ENCODE measurements at regions not wholly inside any gene's neighbourhood (a gene's known extent, or its start where the extent isn't known, plus 50 kb on each side); places are given as distances from the start of the nearest gene placed in this dataset.
"Not testable (repeated sequence)": the region's sequence is repeated elsewhere in the genome, so short reads cannot be mapped to it uniquely, and the experiment has no call there.

DNA sequence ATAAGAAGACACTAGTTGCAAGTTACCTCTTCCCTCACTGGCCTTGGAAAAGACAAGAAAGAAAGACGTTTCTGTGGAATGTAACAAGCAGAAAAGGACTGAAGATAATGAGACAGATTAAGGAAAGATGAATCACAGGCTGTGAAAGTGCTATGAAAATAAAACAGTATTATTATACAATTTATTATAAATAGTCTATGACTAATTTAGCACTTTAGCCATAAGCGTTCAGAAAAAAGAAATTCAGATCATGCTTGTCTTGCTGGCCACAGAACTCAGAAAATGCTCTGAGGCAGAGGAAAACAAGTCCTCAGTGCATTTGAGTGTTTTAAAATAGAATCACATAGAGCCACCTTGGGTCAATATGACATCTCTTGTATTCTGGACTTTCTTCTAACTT is 174.8 kb upstream of the NBPF9 start:
- not testable (repeated sequence) for DNase-seq (ENCODE audit: low read depth)

DNA sequence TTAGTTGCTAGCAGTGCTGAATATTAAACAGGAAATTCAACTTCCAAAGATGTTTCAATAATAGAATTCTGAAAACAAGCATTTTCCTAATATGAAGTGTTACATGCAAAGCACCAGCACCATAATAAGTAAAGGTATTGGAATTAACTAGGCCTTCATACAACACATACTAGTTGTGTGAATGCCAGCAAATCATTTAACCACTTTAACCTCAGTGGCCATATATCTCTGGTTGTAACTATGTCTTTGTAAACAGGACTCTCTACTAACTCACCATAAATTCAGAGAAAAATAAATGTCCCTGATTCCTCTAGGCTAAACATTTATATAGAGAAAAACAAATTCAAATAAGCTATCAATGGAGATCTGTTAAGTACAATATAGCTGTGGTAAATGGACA is 175.7 kb upstream of the NBPF9 start:
- DNase-seq (ENCODE audit: low read depth), result not testable (repeated sequence)

DNA sequence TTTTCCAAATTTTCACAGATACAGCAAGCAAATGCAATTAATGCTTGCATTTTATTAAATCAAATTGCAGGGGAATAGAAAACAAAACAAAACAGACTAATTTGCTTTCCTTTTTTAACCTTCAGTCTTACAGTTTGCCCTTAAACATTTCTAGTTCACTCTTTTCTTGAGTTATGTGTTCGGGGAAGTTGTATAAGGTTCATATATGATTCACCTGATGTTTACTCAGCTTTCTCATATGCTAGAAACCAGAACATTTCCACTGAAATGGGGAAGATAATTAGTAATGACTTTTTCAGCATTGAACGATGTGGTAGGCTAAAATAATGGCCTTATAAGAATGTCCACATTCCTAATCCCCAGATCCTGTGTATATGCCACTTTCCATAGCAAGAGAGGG is 176.2 kb upstream of the NBPF9 start:
- not testable (repeated sequence) for DNase-seq (ENCODE audit: low read depth)

DNA sequence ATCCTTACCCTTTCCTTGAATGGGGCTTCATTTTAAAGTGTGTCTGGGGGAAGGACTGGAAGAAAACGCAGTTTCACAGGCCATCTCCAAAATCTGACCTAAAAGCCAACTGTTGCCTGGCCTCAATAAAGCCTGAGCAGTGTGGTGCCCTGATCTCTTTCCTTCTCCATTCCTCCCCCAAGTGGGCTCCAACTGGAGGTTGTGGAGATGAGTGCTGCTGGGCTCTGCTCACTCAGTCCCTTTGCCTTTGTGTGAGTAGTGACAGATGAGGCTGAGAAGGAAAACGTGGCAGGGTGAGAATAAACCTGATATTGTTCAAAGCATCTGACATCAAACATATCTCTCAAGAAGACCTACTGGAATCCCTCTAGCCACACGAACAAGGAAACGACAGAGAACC is 181.4 kb upstream of the NBPF9 start:
- not testable (repeated sequence) for DNase-seq (ENCODE audit: low read depth)

DNA sequence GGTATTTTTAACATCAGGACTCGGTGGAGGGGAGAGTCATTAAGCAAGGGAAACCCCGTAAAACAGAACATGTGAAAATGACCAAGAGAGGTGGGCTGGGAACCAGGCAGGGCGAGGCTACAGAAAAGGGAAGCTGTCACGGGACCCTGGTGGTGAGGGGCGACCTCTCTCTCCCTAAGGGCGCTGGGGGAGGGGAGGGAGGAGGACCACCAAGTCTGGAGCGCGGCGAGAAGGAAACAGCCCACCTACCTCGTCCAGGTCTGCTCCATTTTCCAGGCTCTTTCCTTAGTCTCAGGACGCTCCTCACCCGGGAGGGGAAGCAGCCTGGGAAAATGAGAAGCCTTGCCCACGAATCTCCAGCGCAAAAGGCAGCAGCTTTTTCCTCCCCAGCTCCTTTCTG is 181.9 kb upstream of the NBPF9 start:
- DNase-seq (ENCODE audit: low read depth), result not testable (repeated sequence)

DNA sequence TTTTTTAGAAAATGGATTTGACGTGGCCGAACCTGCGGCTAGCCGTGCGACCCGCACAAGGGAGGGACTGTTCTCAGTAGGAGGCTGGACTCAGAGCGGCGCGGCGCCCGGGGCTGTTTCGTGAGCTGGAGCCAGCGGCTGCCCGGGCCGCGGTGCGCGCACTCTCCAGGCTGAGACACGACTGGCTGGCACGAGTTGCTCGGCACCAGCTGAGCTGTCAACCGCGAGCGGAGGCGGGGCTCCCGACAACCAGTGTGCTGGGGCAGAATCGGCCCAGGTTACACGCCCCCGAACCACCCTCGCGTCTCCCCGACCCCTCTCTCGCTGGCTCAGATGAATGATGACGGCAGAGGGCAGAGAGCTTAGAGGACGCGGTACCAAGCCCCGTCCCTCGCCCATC is 182.3 kb upstream of the NBPF9 start:
- not testable (repeated sequence) for DNase-seq (ENCODE audit: low read depth)

DNA sequence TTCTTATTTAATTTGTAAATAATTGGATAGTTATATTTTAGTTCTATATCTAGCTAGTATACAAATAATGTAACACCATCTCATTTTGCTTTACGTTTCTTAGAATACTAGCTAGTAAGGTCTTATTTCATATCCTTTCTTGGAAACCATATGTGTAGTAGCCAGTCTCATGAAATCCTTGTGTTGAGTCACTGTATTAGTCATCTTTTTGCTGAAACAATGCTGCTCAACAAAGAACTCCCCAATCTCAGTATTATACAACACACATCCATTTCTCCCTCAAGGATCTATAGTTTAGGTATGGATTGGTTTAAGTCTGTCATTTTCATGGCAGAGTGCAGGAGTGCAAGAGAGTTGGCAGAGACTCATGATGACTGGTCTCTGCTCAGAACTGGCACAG is 185.2 kb upstream of the NBPF9 start:
- DNase-seq (ENCODE audit: low read depth), result not testable (repeated sequence)

DNA sequence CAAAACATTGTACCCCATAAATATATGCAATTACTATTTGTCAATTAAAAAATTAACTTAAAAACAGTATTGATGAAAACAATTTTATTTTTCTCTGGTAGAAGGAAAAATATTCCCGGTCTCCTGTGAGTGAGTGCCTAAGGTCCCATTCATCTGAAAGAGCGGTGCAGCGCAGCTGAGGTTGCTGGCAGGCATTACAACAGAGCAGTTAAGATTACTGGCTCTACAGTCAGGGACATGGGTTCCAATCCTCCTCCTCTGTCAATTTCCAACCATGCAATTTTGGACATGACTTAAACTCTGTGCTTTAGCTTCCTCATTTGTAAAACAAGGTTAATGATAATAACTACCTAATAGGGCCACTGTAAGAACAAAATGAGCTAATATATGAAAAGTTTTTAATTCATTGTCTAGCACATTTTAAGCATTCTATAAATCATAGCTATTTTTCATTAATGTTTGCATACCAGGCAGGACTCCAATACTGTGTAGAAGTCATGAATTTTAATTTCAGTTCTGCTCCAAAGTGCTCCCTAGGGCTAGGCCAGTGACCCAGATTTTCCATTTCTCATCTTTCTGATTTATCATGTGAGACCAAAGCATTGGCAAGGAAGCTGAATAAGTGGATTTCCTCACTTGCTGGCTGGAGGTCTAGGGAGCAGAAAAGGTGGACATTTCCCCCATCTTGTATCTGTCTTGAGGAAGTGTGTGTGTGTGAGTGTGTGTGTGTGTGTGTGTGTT is 174.2 kb upstream of the NBPF19 start:
- DNase-seq (ENCODE audit: low read depth), result not testable (repeated sequence)

DNA sequence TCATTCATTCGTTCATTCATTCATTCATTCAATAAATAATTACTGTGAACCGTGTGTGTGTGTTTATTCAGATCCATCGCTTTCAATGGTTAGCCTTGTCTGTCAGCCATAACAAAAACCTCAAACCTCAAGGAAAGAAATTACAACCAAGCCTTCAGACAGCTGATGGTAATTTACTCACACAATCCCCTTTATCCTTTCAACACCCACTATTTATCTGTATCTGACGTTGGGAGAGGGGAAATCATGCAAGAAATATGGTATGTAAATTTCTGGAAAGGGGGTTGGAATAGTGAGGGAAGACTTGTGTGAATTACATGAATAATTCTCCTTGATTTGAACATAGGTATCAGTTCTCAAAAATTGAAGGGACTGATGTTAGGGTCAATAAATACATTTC is 173.6 kb upstream of the NBPF19 start:
- DNase-seq (ENCODE audit: low read depth), result not testable (repeated sequence)

DNA sequence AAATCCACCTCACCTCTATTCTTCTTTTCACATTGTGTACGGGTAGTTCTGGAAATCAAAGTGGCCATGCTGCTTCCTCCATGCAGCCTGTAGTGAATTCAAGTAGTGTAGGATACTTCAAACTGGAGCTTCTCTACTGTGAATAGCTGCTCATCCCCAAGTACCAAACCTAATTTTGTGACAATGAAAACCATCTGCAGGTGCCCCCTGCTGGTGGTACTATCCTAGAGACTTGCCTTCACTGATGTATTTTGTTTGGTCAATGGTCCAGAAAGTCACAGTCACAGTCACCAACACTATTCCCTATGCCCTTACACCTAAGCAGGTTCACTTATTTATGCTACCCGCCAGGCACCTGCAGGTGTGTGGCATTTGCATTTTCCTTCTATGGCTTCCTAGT is 170.0 kb upstream of the NBPF19 start:
- DNase-seq (ENCODE audit: low read depth), result not testable (repeated sequence)

DNA sequence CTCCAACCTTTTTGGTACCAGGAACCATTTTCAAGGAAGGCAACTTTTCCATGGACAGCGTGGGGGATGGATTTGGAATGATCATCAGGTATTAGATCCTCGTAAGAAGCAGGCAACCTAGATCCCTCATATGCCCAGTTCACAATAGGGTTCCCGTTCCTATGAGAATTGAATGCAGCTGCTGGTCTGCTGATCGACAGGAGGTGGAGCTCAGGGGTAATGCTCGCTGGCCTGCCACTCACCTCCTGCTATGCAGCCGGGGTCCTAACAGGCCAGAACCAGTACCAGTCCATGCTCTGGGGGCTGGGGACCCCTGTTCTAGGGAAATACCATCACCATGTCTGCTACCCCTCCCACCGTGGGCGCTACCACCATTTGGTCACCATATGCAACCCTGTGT is 167.2 kb upstream of the NBPF19 start:
- not testable (repeated sequence) for DNase-seq (ENCODE audit: low read depth)

DNA sequence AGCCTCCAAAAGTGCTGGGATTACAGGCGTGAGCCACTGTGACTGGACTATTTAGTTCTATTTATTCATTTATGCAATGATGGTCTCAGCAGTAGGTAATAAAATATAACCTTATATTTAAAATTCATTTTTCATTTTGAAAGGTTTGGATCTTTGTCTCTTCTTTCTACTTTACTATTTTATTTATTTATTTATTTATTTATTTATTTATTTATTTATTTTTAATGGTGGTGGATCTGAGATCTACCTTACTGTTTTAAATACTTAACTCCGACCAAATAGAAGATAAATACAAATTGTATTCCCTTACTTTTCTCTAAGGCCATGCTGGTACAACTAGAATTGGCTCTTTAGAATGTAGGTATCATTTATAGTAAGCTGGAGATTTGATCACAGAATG is 159.9 kb upstream of the NBPF19 start:
- not testable (repeated sequence) for DNase-seq (ENCODE audit: low read depth)

DNA sequence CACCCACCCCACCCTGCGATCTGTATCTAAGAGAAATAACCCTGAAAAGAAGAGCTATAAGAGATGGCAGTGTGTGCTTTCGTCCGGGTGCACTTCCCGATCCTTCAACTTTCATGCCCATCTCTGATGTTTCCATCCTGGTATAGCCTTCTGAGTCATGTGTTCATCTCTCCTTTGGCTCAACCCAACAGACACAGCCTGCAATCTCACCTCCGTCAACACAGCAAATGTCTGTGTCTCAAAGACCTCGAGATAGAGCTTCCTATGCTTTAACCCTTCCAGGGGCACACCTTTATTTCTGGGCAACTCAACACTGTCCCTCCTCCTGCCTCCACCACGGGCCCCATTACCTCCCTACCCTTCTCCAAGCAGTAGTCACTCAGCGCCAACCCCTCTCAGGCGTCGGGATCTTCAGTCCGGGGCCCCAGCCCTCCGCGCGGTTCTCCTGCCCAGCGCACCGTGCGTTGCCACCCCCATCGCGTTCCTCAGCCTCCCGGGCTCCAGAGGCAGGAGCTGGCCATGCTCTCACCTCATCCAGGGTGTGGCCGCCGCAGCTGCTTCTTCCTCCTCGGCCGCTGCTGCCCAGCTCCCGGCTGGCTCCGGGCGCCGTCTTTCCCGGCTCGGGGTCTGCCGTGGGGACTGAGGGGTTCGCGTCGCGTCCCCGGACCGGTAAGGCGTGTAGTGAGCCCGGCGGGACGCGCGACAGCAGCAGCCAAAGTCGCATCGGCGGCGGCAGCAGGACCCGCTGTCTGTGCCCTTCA is 153.7 kb upstream of the NBPF19 start:
- DNase-seq (ENCODE audit: low read depth), result not testable (repeated sequence)

DNA sequence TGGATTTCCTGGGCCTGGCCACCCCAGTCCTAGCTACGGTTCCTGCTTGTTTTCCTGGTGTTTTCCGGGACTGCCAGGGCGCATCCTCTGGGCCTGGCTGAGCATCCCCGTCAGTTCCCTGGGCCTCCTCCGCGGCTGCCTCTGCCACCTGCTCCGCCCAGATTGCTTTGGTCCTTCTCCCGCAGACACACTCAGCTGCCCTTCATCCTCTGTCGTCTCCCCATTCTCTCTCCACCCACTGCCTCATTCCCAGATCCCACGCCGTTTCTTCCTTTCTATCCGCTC is 153.2 kb upstream of the NBPF19 start:
- DNase-seq (ENCODE audit: low read depth), result not testable (repeated sequence)

DNA sequence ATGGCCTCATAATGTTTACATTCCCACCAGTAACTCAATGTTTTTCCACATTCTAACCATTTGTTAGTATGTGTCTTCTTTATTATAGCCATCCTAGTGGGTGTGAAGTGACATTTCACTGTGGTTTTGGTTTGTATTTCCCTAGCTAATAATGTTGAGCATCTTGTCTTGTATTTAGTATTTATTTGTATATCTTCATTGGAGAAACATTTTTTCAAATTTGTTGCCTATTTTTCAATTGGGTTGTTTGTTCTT is 144.8 kb upstream of the NBPF19 start:
- not testable (repeated sequence) for DNase-seq (ENCODE audit: low read depth)

DNA sequence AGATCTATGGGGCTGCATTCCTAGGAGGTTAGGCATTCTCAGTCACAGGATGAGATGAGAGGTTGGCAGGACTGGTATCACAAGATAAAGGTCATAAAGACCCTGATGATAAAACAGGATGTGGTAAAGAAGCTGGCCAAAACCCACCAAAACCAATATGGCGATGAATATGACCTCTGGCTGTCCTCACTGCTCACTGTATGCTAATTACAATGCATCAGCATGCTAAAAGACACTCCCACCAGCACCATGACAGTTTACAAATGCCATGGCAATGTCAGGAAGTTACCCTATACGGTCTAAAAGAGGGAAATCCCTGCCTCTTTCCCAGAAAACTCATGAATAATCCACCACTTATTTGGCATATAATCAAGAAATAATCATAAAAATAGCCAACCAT is 138.8 kb upstream of the NBPF19 start:
- DNase-seq (ENCODE audit: low read depth), result not testable (repeated sequence)

DNA sequence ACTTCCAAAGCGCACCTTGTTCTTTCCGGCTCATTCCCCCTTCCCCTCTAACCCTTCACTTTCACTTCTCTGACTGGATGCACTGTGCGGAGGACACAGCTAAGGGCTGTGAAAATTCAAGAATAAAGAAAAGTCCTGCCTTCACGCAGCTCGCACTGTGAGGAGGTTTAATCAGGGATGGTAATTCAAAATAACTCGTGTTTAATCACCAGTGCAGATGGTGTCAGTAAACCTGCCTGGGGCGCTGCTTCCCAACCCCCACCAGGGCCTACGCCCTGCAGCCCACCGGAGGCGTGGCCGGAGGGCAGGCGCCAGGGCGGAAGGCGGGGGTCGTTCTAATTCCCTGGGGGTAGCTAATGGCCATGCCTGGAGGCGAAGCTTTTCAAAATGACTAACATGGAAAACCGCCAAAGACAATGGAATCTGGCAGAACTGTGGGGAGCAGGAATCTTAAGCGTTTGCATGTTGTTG is 136.6 kb upstream of the NBPF19 start:
- not testable (repeated sequence) for DNase-seq (ENCODE audit: low read depth)

DNA sequence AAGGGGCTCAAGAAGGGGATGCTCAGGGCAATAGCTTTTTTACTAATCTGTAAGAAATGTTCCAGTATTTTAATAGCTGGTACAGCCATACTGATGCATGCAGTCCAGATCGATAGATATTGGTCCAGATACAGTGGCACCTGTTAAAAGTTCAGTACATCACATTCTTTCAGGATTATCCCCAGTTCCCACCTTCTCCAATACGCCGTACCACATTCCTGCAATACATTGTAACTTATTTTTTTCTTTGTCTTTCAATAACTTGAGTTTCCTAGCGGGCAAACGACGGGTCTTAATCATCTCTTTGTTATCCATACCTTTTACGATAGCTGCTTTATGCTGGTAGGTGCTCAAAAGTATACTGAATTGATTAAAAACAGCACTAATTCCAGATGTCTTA is 136.1 kb upstream of the NBPF19 start:
- not testable (repeated sequence) for DNase-seq (ENCODE audit: low read depth)

DNA sequence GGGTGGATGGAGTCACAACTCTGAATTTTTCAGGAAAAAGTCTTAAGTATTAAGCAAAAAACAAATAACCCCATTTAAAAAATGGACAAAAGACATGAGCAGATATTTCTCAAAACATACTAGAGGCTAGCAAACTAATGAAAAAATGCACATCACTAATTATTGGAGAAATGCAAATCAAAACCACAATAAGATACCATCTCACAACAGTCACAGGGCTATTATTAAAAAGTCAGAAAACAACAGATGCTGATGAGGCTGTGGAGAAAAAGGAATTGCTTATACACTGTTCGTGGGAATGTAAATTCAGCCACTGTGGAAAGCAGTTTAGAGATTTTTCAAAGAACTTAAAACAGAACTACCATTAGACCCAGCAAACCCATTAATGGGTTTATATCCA is 125.4 kb upstream of the NBPF19 start:
- not testable (repeated sequence) for DNase-seq (ENCODE audit: low read depth)

DNA sequence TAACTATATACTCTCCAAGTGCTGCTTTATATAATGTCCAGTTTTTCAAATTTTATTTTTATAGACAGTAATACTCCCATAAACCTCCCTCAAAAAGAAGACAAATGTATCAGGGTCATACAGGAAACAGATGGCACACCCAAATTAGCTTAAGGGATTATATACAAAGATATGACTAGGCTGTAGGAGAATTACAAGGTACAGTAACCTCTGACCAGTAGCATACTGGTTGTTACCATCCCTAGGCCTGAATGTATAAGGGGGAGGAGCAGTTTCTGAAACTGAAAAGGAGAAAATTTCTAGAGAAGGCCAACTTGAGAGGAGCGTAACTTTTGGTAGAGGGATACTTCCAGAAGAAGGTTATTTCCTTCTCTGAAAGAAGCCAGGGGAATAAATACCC is 122.6 kb upstream of the NBPF19 start:
- not testable (repeated sequence) for DNase-seq (ENCODE audit: low read depth)

DNA sequence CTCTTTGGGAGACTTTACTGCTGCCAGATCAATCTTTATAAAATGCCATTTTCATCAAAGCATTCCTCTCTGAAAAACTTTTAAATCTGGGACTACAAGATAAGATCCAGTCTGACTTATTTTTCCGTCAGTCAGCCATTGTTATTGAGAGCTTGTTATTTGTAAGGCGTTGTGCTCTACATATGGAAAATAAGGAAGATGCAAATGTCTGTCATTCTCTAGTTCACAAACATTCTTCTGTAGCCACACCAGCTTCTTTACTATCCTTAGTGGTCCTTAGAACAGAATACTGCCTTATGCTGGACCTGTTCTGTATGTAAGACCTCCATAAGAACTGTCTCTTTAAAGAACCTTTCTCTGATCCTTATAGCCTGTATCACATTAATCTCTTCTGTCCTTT is 120.3 kb upstream of the NBPF19 start:
- not testable (repeated sequence) for DNase-seq (ENCODE audit: low read depth)

DNA sequence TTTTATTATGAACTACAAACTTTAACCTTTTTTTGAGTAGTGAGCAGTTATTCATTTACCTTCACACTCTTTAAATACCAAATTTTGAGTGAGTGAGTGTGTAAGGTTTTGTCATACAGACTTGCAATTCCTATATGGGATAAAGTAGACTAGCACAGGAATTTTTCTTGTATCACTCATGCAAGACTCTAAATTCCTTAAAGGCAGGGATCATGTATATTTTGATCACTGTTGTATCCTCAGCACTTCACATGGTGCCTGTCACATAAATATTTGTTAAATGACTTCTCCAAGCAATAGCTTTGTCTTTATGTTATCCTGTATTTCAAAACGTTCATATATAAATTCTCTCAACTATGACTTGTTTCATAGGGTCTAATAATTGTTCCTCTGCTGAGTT is 119.1 kb upstream of the NBPF19 start:
- DNase-seq (ENCODE audit: low read depth), result not testable (repeated sequence)

DNA sequence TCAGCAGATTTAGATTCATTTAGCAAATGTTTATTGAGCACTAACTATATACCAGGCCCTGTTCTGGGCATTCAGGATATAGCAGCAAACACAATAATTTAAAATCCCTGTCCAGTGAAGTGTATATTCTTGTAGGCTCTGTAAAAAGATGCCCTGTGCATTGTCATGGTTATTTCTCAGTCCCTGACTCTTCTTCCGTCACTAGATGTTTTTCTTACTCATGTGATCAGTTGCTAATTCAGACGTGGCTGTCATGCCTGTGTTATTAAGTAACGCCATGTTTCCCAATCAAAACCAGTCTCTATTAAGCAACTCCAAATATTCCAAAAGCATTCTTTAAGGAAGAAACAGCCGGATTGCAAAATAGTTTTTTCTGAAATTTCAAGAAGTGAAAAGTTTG is 118.7 kb upstream of the NBPF19 start:
- not testable (repeated sequence) for DNase-seq (ENCODE audit: low read depth)

DNA sequence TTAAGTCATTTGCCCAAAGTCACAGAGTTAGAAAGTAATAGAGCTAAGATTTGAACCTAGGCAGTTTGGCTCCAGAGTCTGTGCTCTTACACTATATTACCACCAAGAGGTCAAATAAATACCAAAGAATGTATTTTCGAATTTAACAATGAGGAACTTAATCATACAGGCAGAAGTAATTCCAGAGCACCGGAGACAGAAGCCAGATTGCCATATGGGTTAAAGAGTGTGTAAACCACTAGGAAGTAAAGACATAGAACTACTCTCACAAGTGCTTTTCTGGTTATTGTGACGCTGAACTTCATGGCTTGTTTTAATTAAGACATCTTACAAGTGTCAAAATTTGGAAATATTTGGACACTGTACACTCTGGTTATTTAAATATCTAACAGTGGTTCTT is 114.5 kb upstream of the NBPF19 start:
- not testable (repeated sequence) for DNase-seq (ENCODE audit: low read depth)

Measured in HS-5 (cell line).